Fibroblast of lung (primary cell): ENCODE measurements at regions not wholly inside any gene's neighbourhood (a gene's known extent, or its start where the extent isn't known, plus 50 kb on each side); places are given as distances from the start of the nearest gene placed in this dataset.

Source experiments
- DNase-seq, 2 donors: peaks; one replicate each; pipeline versions ENCODE4 v3.0.0 to v3.0.0-alpha.2; 2010; ENCODE audit warnings: low read depth in 2 of 2
- H2AFZ ChIP-seq: 2 replicates; pipeline ENCODE4 v1.5.1; 2012; ENCODE audit warnings: low read length, control low read depth, inconsistent platforms
- H3K27ac ChIP-seq: 2 replicates; pipeline ENCODE4 v1.5.1; 2011; ENCODE audit warnings: low read length, control low read depth; ENCODE audit not compliant: insufficient read depth
- H3K27me3 ChIP-seq: 2 replicates; pipeline ENCODE4 v1.5.1; 2011; ENCODE audit warnings: mild to moderate bottlenecking, low read length; ENCODE audit not compliant: control insufficient read depth, insufficient read depth
- H3K36me3 ChIP-seq: 2 replicates; pipeline ENCODE4 v1.5.1; 2011; ENCODE audit warnings: low read length; ENCODE audit not compliant: control insufficient read depth, insufficient read depth
- H3K4me1 ChIP-seq: 2 replicates; pipeline ENCODE4 v1.5.1; 2011; ENCODE audit warnings: low read length; ENCODE audit not compliant: control insufficient read depth, insufficient read depth; ENCODE audit errors: extremely low read depth
- H3K4me2 ChIP-seq: 2 replicates; pipeline ENCODE4 v1.5.1; 2011; ENCODE audit warnings: low read length, control low read depth; ENCODE audit not compliant: insufficient read depth; ENCODE audit errors: extremely low read depth
- H3K4me3 ChIP-seq, 4 experiments: fragments of 200-600 bp in 1 of 4; sonication (generic) in 1 of 4; replicated peaks in 1 of 4; 2 replicates each; pipeline ENCODE4 v1.5.1; 2011 to 2016; ENCODE audit warnings: low read length in 4 of 4, low read depth in 3 of 4, mild to moderate bottlenecking in 3 of 4, control low read depth in 2 of 4, inconsistent platforms in 1 of 4, mixed read lengths in 1 of 4; ENCODE audit not compliant: insufficient read depth in 1 of 4; ENCODE audit errors: control extremely low read depth in 1 of 4
- H3K79me2 ChIP-seq: 2 replicates; pipeline ENCODE4 v1.5.1; 2012; ENCODE audit warnings: mild to moderate bottlenecking, low read length, inconsistent platforms; ENCODE audit not compliant: control insufficient read depth, insufficient read depth
- H3K9ac ChIP-seq: 2 replicates; pipeline ENCODE4 v1.5.1; 2011; ENCODE audit warnings: mild to moderate bottlenecking, low read length, control low read depth; ENCODE audit not compliant: insufficient read depth
- H3K9me3 ChIP-seq: 2 replicates; pipeline ENCODE4 v1.5.1; 2012; ENCODE audit warnings: low read depth, low read length; ENCODE audit not compliant: control insufficient read depth, insufficient read depth
- H4K20me1 ChIP-seq: 2 replicates; pipeline ENCODE4 v1.5.1; 2011; ENCODE audit warnings: low read length; ENCODE audit not compliant: control insufficient read depth, insufficient read depth; ENCODE audit errors: extremely low read depth
- EZH2 ChIP-seq: IDR thresholded peaks from 2 replicates; pipeline ENCODE4 v1.5.1; 2012; ENCODE audit warnings: low read length, control low read depth, mild to moderate bottlenecking; ENCODE audit errors: missing control alignments
- TF ChIP-seq, protein P1 (sequence below), 2 donors: IDR thresholded peaks in 1 of 2; conservative IDR thresholded peaks in 1 of 2; 1 replicate in 1 of 2; 2 replicates in 1 of 2; pipeline ENCODE4 v1.5.1; 2011 to 2012; ENCODE audit warnings: low read length in 2 of 2, control low read depth in 1 of 2, inconsistent platforms in 1 of 2, low read depth in 1 of 2, mild to moderate bottlenecking in 1 of 2

DNA sequence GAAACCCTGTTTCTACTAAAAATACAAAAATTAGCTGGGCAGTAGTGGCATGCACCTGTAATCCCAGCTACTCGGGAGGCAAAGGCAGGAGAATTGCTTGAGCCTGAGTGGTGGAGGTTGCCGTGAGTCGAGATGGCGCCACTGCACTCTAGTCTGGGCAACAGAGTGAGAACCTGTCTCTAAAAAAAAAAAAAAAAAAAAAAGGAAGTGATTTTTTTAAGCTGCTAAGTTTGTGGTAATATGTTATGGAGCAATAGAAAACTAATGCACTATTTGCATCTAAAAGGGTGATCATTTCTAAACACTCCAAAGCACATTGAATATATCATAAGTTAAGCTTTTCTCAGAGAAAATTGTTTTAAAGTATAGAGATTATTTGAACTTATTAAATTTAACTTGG is 244.8 kb upstream of the SPAG17 start:
- Histone ChIP-seq H3K4me1 (no peaks in the 10 kb centered on the region), H3K27me3 (no peaks in the 10 kb centered on the region), H3K9ac (no peak overlapping the region), H3K27ac (no peak overlapping the region), H4K20me1 (no peaks in the 10 kb centered on the region), H3K9me3 (no peaks in the 10 kb centered on the region), H3K4me3 (no peak overlapping the region), H3K36me3 (no peaks in the 10 kb centered on the region), H3K79me2 (no peaks in the 10 kb centered on the region), H3K4me2 (no peak overlapping the region), H2AFZ (no peak overlapping the region)
- DNase-seq = no peak
- no peak for TF ChIP-seq EZH2
- TF ChIP-seq, protein P1, sequence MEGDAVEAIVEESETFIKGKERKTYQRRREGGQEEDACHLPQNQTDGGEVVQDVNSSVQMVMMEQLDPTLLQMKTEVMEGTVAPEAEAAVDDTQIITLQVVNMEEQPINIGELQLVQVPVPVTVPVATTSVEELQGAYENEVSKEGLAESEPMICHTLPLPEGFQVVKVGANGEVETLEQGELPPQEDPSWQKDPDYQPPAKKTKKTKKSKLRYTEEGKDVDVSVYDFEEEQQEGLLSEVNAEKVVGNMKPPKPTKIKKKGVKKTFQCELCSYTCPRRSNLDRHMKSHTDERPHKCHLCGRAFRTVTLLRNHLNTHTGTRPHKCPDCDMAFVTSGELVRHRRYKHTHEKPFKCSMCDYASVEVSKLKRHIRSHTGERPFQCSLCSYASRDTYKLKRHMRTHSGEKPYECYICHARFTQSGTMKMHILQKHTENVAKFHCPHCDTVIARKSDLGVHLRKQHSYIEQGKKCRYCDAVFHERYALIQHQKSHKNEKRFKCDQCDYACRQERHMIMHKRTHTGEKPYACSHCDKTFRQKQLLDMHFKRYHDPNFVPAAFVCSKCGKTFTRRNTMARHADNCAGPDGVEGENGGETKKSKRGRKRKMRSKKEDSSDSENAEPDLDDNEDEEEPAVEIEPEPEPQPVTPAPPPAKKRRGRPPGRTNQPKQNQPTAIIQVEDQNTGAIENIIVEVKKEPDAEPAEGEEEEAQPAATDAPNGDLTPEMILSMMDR (conservative IDR thresholded peaks at IDR 0.05 in 1 of 2, IDR thresholded peaks at IDR 0.05 in 1 of 2; ENCODE audit: low read depth in 1 of 2, low read length in 2 of 2) = no peak

DNA sequence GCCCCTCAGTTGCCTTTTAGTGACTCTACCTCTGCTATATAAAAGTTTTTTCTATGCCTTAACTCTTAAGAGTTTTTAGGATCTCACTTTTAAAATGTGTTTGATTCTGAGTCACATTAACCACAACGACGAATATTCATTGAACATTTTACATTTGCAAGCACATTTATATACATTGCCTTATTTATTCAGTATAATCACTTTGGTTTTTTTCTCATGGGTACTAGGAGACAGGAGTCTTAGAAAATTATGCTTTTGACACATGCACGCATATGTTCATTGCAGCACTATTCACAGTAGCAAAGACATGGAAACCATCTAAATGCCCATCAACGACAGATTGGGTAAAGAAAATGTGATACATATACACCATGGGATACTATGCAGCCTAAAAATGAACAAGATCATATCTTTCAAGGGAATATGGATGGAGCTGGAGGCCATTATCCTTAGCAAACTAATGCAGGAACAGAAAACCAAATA is 236.9 kb upstream of the SPAG17 start:
- no peak overlapping the region for H3K4me3 ChIP-seq
- TF ChIP-seq, protein P1 (conservative IDR thresholded peaks at IDR 0.05 in 1 of 2, IDR thresholded peaks at IDR 0.05 in 1 of 2; ENCODE audit: low read depth in 1 of 2, low read length in 2 of 2) = no peak
- TF ChIP-seq EZH2 = no peak
- no peaks in the 10 kb centered on the region for H3K79me2 ChIP-seq
- H3K9me3 ChIP-seq = no peaks in the 10 kb centered on the region
- H3K4me1 ChIP-seq = no peaks in the 10 kb centered on the region
- H3K27ac ChIP-seq = no peak overlapping the region
- no peak overlapping the region for H3K4me2 ChIP-seq
- no peak overlapping the region for H2AFZ ChIP-seq
- no peaks in the 10 kb centered on the region for H3K27me3 ChIP-seq
- DNase-seq = no peak
- H4K20me1 ChIP-seq = no peaks in the 10 kb centered on the region
- H3K9ac ChIP-seq = no peak overlapping the region
- H3K36me3 ChIP-seq = no peaks in the 10 kb centered on the region

DNA sequence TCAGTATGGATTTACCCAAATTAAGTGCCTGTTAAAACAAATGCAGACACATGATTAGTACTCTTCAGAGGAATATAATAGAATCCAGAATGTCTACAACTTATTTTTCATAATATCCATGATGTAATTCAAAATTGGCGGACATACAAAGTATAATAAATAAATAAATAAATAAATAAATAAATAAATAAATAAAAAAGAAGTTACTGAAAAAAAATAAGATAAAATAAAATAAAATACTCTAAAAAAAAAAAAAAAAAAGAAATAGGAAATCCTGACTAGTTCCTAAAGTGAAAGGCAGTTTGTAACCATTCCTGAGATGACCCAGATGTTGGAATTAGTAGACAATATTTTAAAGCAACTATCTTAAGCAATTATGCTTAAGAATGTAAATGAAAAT is 219.0 kb upstream of the SPAG17 start:
- Histone ChIP-seq H3K4me1 (no peaks in the 10 kb centered on the region), H3K27ac (no peak overlapping the region), H3K79me2 (no peaks in the 10 kb centered on the region), H4K20me1 (no peaks in the 10 kb centered on the region), H2AFZ (no peak overlapping the region), H3K4me3 (no peak overlapping the region), H3K27me3 (no peaks in the 10 kb centered on the region), H3K4me2 (no peak overlapping the region), H3K9me3 (no peaks in the 10 kb centered on the region), H3K9ac (no peak overlapping the region), H3K36me3 (no peaks in the 10 kb centered on the region)
- no peak for TF ChIP-seq EZH2
- TF ChIP-seq, protein P1 (conservative IDR thresholded peaks at IDR 0.05 in 1 of 2, IDR thresholded peaks at IDR 0.05 in 1 of 2; ENCODE audit: low read depth in 1 of 2, low read length in 2 of 2) = no peak
- DNase-seq = no peak
